Trophoblast cell (in vitro differentiated cells and primary cell): ENCODE measurements at regions not wholly inside any gene's neighbourhood (a gene's known extent, or its start where the extent isn't known, plus 50 kb on each side); places are given as distances from the start of the nearest gene placed in this dataset.
A peak's percentile ranks its signal among the peaks of the same experiment; 100 is the strongest.
"Not testable (repeated sequence)": the region's sequence is repeated elsewhere in the genome, so short reads cannot be mapped to it uniquely, and the experiment has no call there.

Experiments
- DNase-seq, 2 donors: peaks; one replicate each; pipeline ENCODE4 v3.0.0-alpha.2; 2016
- H2AFZ ChIP-seq: 2 replicates; pipeline ENCODE4 v1.6.1; 2013; ENCODE audit warnings: low read length, moderate library complexity, mild to moderate bottlenecking; ENCODE audit not compliant: insufficient read depth, poor library complexity
- H2AK5ac ChIP-seq: 2 replicates; pipeline ENCODE4 v1.6.1; 2013; ENCODE audit warnings: mild to moderate bottlenecking, low read length
- H2BK120ac ChIP-seq: 2 replicates; pipeline ENCODE4 v1.6.1; 2013; ENCODE audit warnings: low read length, mild to moderate bottlenecking, moderate library complexity; ENCODE audit not compliant: insufficient read depth, poor library complexity
- H2BK12ac ChIP-seq: 2 replicates; pipeline ENCODE4 v1.6.1; 2013; ENCODE audit warnings: mild to moderate bottlenecking, low read length, moderate library complexity
- H2BK5ac ChIP-seq: 2 replicates; pipeline ENCODE4 v1.6.1; 2013; ENCODE audit warnings: low read length, low read depth, moderate library complexity, mild to moderate bottlenecking; ENCODE audit not compliant: poor library complexity
- H3K14ac ChIP-seq: 2 replicates; pipeline ENCODE4 v1.6.1; 2013; ENCODE audit warnings: mild to moderate bottlenecking, low read length
- H3K18ac ChIP-seq: 2 replicates; pipeline ENCODE4 v1.6.1; 2013; ENCODE audit warnings: mild to moderate bottlenecking, low read length
- H3K23ac ChIP-seq: 2 replicates; pipeline ENCODE4 v1.6.1; 2013; ENCODE audit warnings: low read length
- H3K27ac ChIP-seq: 2 replicates; pipeline ENCODE4 v1.5.1; 2013; ENCODE audit warnings: low read depth, mild to moderate bottlenecking, inconsistent platforms, low read length, moderate library complexity
- H3K27me3 ChIP-seq: 2 replicates; pipeline ENCODE4 v1.6.1; 2013; ENCODE audit warnings: inconsistent platforms, mild to moderate bottlenecking, low read length, moderate library complexity; ENCODE audit not compliant: insufficient read depth
- H3K36me3 ChIP-seq, 2 experiments: 1 replicate in 1 of 2; 2 replicates in 1 of 2; pipeline ENCODE4 v1.6.1; 2013; ENCODE audit warnings: low read length in 2 of 2, mild to moderate bottlenecking in 2 of 2, moderate library complexity in 1 of 2; ENCODE audit not compliant: insufficient read depth in 2 of 2, control insufficient read depth in 1 of 2
- H3K4ac ChIP-seq: 2 replicates; pipeline ENCODE4 v1.6.1; 2013; ENCODE audit warnings: low read depth, mild to moderate bottlenecking, low read length, moderate library complexity
- H3K4me1 ChIP-seq, 2 experiments: 1 replicate in 1 of 2; 2 replicates in 1 of 2; pipeline ENCODE4 v1.6.1; 2013; ENCODE audit warnings: low read length in 2 of 2, mild to moderate bottlenecking in 2 of 2, moderate library complexity in 1 of 2; ENCODE audit not compliant: insufficient read depth in 2 of 2, control insufficient read depth in 1 of 2
- H3K4me2 ChIP-seq: 2 replicates; pipeline ENCODE4 v1.6.1; 2013; ENCODE audit warnings: inconsistent platforms, mild to moderate bottlenecking, low read length, moderate library complexity
- H3K4me3 ChIP-seq: 2 replicates; pipeline ENCODE4 v1.5.1; 2013; ENCODE audit warnings: mild to moderate bottlenecking, low read depth, low read length, inconsistent platforms
- H3K79me1 ChIP-seq: one replicate; pipeline ENCODE4 v1.6.1; 2013; ENCODE audit warnings: low read length
- H3K79me2 ChIP-seq: 2 replicates; pipeline ENCODE4 v1.6.1; 2013; ENCODE audit warnings: low read length, mild to moderate bottlenecking; ENCODE audit not compliant: control insufficient read depth, insufficient read depth, poor library complexity
- H3K9ac ChIP-seq: 2 replicates; pipeline ENCODE4 v1.6.1; 2013; ENCODE audit warnings: mild to moderate bottlenecking, low read length
- H3K9me3 ChIP-seq: 2 replicates; pipeline ENCODE4 v1.6.1; 2013; ENCODE audit warnings: low read depth, mild to moderate bottlenecking, control low read depth, inconsistent platforms, low read length; ENCODE audit not compliant: insufficient read depth
- H4K12ac ChIP-seq: 2 replicates; pipeline ENCODE4 v1.6.1; 2013; ENCODE audit warnings: low read depth, mild to moderate bottlenecking, low read length, moderate library complexity
- H4K8ac ChIP-seq: 2 replicates; pipeline ENCODE4 v1.6.1; 2013; ENCODE audit warnings: low read depth, mild to moderate bottlenecking, low read length, moderate library complexity
- H4K91ac ChIP-seq: one replicate; pipeline ENCODE4 v1.6.1; 2013; ENCODE audit warnings: low read depth, mild to moderate bottlenecking, low read length, moderate library complexity
- WGBS: extraction: QIAGEN DNeasy Blood & Tissue Kit; methylation state at CpG from one replicate; pipeline ENCODE4 v1.1.7; 2013; ENCODE audit warnings: missing lambda C conversion rate; ENCODE audit not compliant: insufficient read length, insufficient coverage; ENCODE audit errors: extremely low coverage; 5-methylcytosine and 5-hydroxymethylcytosine counted together

DNA sequence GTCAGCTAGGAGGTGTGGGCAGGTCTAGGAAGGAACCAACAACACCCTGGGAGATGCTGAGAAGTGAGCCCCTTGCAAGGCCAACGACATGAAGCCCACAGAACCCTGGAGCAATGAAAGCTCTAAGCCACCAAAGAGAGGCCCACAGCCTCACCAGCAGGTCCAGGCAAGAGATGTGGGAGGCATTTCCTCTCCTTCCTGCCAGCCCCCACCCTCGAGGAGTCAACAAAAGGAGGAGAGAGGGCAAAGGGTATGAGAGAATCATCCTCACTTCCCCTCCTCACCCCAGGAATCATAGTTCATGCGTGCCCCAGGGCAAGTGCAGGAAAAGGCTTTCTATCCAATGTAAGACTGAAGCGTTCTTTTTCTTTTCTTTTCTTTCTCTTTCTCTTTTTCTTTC, 195.8 kb downstream of the SHQ1 start:
- H3K4me2 ChIP-seq = no peak overlapping the region
- H3K27ac ChIP-seq = no peak overlapping the region
- no peak overlapping the region for H3K18ac ChIP-seq
- no peak overlapping the region for H2AFZ ChIP-seq
- no peak overlapping the region for H4K8ac ChIP-seq
- H3K4me1 ChIP-seq = peaks cover 7% of the 10 kb centered on the region in 2 experiments
- no peak overlapping the region for H2AK5ac ChIP-seq
- no peak overlapping the region for H3K23ac ChIP-seq
- no peak overlapping the region for H3K4me3 ChIP-seq
- H2BK12ac ChIP-seq = no peak overlapping the region
- peaks cover 3% of the 10 kb centered on the region for H3K79me1 ChIP-seq
- no peak overlapping the region for H2BK5ac ChIP-seq
- no CpG with 5 or more reads among the region's 4 CpGs for WGBS
- H3K79me2 ChIP-seq = no peaks in the 10 kb centered on the region
- no peak overlapping the region for H4K12ac ChIP-seq
- H3K9ac ChIP-seq = no peak overlapping the region
- peaks cover 5% of the 10 kb centered on the region for H3K9me3 ChIP-seq
- H3K14ac ChIP-seq = no peak overlapping the region
- H3K27me3 ChIP-seq = no peaks in the 10 kb centered on the region
- H3K4ac ChIP-seq = no peak overlapping the region
- no peaks in the 10 kb centered on the region for H3K36me3 ChIP-seq
- H2BK120ac ChIP-seq = no peak overlapping the region
- DNase-seq = no peak
- no peak overlapping the region for H4K91ac ChIP-seq

DNA sequence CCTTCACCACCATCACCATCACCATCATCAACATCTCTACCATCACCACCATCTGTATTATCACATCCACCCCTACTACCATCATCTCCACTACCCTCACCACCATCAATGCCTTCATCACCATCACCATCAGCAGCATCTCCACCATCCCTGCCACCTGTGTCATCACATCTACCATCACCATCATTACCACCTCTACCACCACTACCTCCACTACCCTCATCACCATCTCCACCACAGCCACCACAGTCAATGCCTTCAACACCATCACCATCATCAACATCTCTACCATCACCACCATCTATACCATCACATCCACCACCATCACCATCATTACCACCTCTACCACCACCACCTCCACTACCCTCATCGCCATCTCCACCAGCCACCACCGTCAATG, 196.7 kb downstream of the SHQ1 start:
- Histone ChIP-seq H3K14ac (no peak overlapping the region), H3K79me1 (peaks cover 3% of the 10 kb centered on the region), H3K36me3 (no peaks in the 10 kb centered on the region), H3K4me2 (no peak overlapping the region), H4K8ac (no peak overlapping the region), H2BK5ac (no peak overlapping the region), H3K9me3 (peaks cover 5% of the 10 kb centered on the region), H3K9ac (no peak overlapping the region), H2BK120ac (no peak overlapping the region), H3K4me3 (peak overlapping the region; percentile 58), H3K79me2 (no peaks in the 10 kb centered on the region), H3K27ac (no peak overlapping the region), H3K23ac (peak overlapping the region; percentile 50), H3K27me3 (no peaks in the 10 kb centered on the region), H4K91ac (no peak overlapping the region), H2AFZ (no peak overlapping the region), H3K4ac (no peak overlapping the region), H2BK12ac (no peak overlapping the region), H2AK5ac (no peak overlapping the region), H3K18ac (no peak overlapping the region), H4K12ac (no peak overlapping the region), H3K4me1 (peaks cover 7% of the 10 kb centered on the region in 2 experiments)
- no peak for DNase-seq
- no CpG with 5 or more reads among the region's 2 CpGs for WGBS

DNA sequence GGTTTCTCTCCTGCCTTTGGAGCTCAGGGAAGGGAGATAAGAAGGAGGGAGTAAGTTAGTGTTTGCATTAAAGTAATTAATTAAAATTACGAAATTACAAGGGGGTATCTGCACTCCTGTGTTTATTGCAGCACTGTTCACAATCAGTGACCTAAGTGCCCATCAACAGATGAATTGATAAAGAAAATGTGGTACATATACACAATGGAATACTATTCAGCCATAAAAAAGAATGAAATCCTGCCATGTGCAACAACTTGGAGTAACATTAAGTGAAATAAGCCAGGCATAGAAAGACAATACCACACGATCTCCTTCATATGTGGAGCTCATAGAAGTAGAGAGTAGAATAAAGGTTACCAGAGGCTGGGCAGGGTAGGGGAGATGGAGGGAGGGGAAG, 202.0 kb downstream of the SHQ1 start:
- no peak overlapping the region for H2AFZ ChIP-seq
- no peaks in the 10 kb centered on the region for H3K27me3 ChIP-seq
- H3K36me3 ChIP-seq = no peaks in the 10 kb centered on the region
- H3K79me1 ChIP-seq = no peaks in the 10 kb centered on the region
- H3K4me2 ChIP-seq = no peak overlapping the region
- no peak overlapping the region for H4K91ac ChIP-seq
- H2BK120ac ChIP-seq = no peak overlapping the region
- no peak overlapping the region for H3K14ac ChIP-seq
- H3K23ac ChIP-seq = no peak overlapping the region
- no CpG with 5 or more reads among the region's 2 CpGs for WGBS
- H2AK5ac ChIP-seq = no peak overlapping the region
- no peaks in the 10 kb centered on the region for H3K4me1 ChIP-seq
- H2BK12ac ChIP-seq = no peak overlapping the region
- no peak overlapping the region for H4K8ac ChIP-seq
- H2BK5ac ChIP-seq = no peak overlapping the region
- no peak overlapping the region for H3K27ac ChIP-seq
- no peaks in the 10 kb centered on the region for H3K79me2 ChIP-seq
- no peak overlapping the region for H4K12ac ChIP-seq
- H3K9me3 ChIP-seq = peaks cover 2% of the 10 kb centered on the region
- DNase-seq = no peak
- H3K4me3 ChIP-seq = no peak overlapping the region
- H3K9ac ChIP-seq = no peak overlapping the region
- H3K18ac ChIP-seq = no peak overlapping the region
- H3K4ac ChIP-seq = no peak overlapping the region

DNA sequence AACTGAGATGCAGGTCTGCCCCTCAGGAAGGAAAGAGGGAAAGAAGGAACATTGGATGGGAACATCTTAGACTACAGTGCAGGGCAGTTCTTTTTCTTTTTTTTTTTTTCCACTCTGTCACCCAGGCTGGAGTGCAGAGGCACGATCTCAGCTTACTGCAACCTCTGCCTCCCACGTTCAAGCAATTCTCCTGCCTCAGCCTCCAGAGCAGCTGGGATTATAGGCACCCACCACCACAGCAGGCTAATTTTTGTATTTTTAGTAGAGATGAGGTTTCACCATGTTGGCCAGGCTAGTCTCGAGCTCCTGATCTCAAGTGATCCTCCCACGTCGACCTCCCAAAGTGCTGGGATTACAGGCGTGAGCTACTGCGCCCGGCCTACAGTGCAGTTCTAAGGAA, 204.6 kb downstream of the SHQ1 start:
- H3K23ac ChIP-seq, H3K9me3 ChIP-seq, H3K9ac ChIP-seq, H3K14ac ChIP-seq, DNase-seq, H3K4me2 ChIP-seq, H3K27me3 ChIP-seq, H2BK5ac ChIP-seq, H2BK120ac ChIP-seq, H3K4me3 ChIP-seq, H2BK12ac ChIP-seq, H4K12ac ChIP-seq, H3K4ac ChIP-seq, H4K8ac ChIP-seq, H2AK5ac ChIP-seq, H3K36me3 ChIP-seq, H3K4me1 ChIP-seq, H3K79me2 ChIP-seq, H4K91ac ChIP-seq, H3K27ac ChIP-seq, H2AFZ ChIP-seq, H3K18ac ChIP-seq, H3K79me1 ChIP-seq: not testable (repeated sequence)
- no CpG with 5 or more reads among the region's 8 CpGs for WGBS
